Tibial nerve (tissue), 3 donors: ENCODE measurements at regions not wholly inside any gene's neighbourhood (a gene's known extent, or its start where the extent isn't known, plus 50 kb on each side); places are given as distances from the start of the nearest gene placed in this dataset.

Source experiments
- CTCF ChIP-seq, 5 experiments: fragments of 200-600 bp in 3 of 5; fragments of 450-650 bp in 2 of 5; sonication (generic) in 3 of 5; IDR thresholded peaks; one replicate each; pipeline ENCODE4 v1.5.1; 2016 to 2019; ENCODE audit warnings: antibody characterized with exemption in 5 of 5, mild to moderate bottlenecking in 3 of 5, moderate library complexity in 2 of 5
- POLR2A ChIP-seq, 2 donors: fragments of 450-650 bp; IDR thresholded peaks; one replicate each; pipeline ENCODE4 v1.6.1; 2017; ENCODE audit warnings: antibody characterized with exemption in 2 of 2, mild to moderate bottlenecking in 2 of 2, moderate library complexity in 2 of 2

DNA sequence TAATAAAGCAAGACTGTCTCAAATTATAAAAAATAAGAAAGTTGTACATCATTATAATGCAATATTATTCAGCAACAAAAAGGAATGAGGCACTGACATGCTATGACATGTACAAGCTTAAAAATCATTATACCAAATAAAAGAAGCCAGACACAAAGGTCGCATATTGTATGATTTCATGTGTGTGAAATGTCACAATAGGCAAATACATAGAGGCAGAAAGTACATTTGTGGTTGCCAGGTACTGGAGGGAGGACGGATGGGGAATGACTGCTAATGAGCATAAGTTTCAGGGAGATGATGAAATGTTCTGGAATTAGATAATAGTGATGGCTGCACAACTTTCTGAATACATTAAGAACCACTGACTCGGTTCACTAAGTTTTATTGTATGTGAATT is 73.6 kb upstream of the NBPF3 start:
- TF ChIP-seq POLR2A (IDR thresholded peaks at IDR 0.05): no peak
- TF ChIP-seq CTCF (IDR thresholded peaks at IDR 0.05): no peak
